ENCODE measurements at regions not wholly inside any gene's neighbourhood (a gene's known extent, or its start where the extent isn't known, plus 50 kb on each side); places are given as distances from the start of the nearest gene placed in this dataset.
A peak's percentile ranks its signal among the peaks of the same experiment; 100 is the strongest.

DNA sequence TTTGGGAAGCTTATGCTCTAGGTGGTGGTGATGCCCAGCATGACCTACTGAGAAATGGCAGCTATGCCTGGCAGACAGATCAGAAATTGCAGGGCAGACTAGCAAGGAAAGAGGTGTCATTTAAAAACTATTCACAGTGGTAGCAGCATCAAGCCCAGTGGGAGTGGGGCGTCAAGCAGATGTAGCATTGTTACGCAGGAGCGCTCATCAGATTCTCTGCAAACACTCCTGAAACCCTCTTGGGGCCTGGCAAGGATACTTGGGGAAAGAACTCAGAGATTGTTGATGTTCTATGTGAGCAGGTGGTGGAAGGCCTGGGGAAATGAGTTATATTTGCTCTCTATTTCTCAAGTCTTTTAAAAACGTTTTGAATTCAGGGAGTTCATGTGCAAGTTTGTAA lies 437.6 kb downstream of the RAPGEF2 start:
- DNase-seq (ENCODE audit: low spot score): no peak
- POLR2A ChIA-PET (ENCODE audit: low non-redundant PET): no interaction called here
- no TSS peak for BruUV-seq (replicated peaks)

DNA sequence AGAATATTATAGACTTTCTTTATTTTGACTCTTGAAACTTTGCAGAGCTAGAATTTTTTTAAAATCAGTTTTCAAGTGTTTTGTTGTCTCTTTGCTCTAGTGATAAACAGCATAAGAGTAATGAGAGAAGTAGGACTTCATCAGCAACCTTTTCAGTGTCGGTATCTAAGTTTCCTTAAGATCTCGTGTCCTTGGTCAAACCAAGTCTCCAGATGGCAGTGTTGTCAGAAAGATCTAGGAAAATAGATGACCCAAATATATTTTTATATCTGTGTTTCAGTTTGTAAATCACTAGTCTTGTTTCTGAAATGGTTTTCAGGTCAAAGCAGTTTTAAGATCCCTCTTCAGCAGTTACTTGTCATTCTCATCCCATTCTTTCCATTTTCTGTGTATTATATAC lies 438.3 kb downstream of the RAPGEF2 start:
- Histone ChIP-seq H3K4me3 (ENCODE audit: low read depth, low read length, poor library complexity, severe bottlenecking) (no peak overlapping the region), H3K27ac (ENCODE audit: low read depth, low read length, poor library complexity, severe bottlenecking) (no peak overlapping the region), H3K36me3 (ENCODE audit: insufficient read depth, low read length, poor library complexity, severe bottlenecking) (no peaks in the 10 kb centered on the region), H3K9me3 (ENCODE audit: low read depth, low read length, poor library complexity, severe bottlenecking) (peaks cover 8% of the 10 kb centered on the region), H3K4me1 (ENCODE audit: insufficient read depth, low read length, poor library complexity, severe bottlenecking) (no peaks in the 10 kb centered on the region), H3K27me3 (replicated peaks; ENCODE audit: insufficient read depth, low read depth, low read length, poor library complexity) (no peaks in the 10 kb centered on the region)
- CTCF ChIA-PET: no interaction called here
- POLR2A ChIA-PET (ENCODE audit: low non-redundant PET): no interaction called here
- DNase-seq (ENCODE audit: low spot score): no peak
- TF ChIP-seq, protein P1, sequence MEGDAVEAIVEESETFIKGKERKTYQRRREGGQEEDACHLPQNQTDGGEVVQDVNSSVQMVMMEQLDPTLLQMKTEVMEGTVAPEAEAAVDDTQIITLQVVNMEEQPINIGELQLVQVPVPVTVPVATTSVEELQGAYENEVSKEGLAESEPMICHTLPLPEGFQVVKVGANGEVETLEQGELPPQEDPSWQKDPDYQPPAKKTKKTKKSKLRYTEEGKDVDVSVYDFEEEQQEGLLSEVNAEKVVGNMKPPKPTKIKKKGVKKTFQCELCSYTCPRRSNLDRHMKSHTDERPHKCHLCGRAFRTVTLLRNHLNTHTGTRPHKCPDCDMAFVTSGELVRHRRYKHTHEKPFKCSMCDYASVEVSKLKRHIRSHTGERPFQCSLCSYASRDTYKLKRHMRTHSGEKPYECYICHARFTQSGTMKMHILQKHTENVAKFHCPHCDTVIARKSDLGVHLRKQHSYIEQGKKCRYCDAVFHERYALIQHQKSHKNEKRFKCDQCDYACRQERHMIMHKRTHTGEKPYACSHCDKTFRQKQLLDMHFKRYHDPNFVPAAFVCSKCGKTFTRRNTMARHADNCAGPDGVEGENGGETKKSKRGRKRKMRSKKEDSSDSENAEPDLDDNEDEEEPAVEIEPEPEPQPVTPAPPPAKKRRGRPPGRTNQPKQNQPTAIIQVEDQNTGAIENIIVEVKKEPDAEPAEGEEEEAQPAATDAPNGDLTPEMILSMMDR (conservative IDR thresholded peaks at IDR 0.05; ENCODE audit: low read depth, low read length): peak; percentile 22; the same call in 1 of the 2 replicates
- TF ChIP-seq EZH2 (IDR thresholded peaks at IDR 0.05; ENCODE audit: borderline replicate concordance, low read depth, low read length, poor library complexity, severe bottlenecking): no peak
- intact Hi-C loops (cut with micrococcal nuclease; ENCODE audit: unreplicated experiment): no loop called here
- BruUV-seq (replicated peaks): no TSS peak

More for the DNA sequence above, 437.6 kb downstream of the RAPGEF2 start:
- no peak for TF ChIP-seq EZH2 (IDR thresholded peaks at IDR 0.05; ENCODE audit: borderline replicate concordance, low read depth, low read length, poor library complexity, severe bottlenecking)
- TF ChIP-seq, protein P1 (conservative IDR thresholded peaks at IDR 0.05; ENCODE audit: low read depth, low read length): no peak
- CTCF ChIA-PET: no interaction called here
- H3K4me3 ChIP-seq (ENCODE audit: low read depth, low read length, poor library complexity, severe bottlenecking): no peak overlapping the region
- H3K36me3 ChIP-seq (ENCODE audit: insufficient read depth, low read length, poor library complexity, severe bottlenecking): no peaks in the 10 kb centered on the region
- intact Hi-C loops (cut with micrococcal nuclease; ENCODE audit: unreplicated experiment): no loop called here
- H3K4me1 ChIP-seq (ENCODE audit: insufficient read depth, low read length, poor library complexity, severe bottlenecking): no peaks in the 10 kb centered on the region
- peaks cover 14% of the 10 kb centered on the region for H3K9me3 ChIP-seq (ENCODE audit: low read depth, low read length, poor library complexity, severe bottlenecking)
- no peaks in the 10 kb centered on the region for H3K27me3 ChIP-seq (replicated peaks; ENCODE audit: insufficient read depth, low read depth, low read length, poor library complexity)
- H3K27ac ChIP-seq (ENCODE audit: low read depth, low read length, poor library complexity, severe bottlenecking): no peak overlapping the region

DNA sequence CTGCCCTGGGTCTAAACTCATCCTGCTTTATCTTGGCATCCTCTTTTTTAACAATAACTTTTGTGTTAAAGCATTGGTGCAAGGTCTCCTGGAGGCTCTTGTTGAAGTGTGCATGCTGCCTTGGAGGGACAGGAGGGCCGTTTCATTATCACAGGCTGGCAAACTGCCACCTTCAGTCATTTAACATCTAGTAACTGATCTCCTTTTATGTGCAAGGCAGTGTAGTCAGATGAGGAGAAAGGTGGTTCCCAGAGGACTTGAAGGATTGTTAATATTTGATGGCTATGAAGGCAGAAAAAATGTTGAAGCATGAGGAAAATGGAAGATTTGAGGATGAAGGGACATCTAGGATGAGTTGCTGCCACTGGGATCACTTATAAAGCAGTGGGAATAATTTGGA lies 439.4 kb downstream of the RAPGEF2 start:
- Histone ChIP-seq H3K27ac (ENCODE audit: low read depth, low read length, poor library complexity, severe bottlenecking) (no peak overlapping the region), H3K4me1 (ENCODE audit: insufficient read depth, low read length, poor library complexity, severe bottlenecking) (no peaks in the 10 kb centered on the region), H3K27me3 (replicated peaks; ENCODE audit: insufficient read depth, low read depth, low read length, poor library complexity) (no peaks in the 10 kb centered on the region), H3K9me3 (ENCODE audit: low read depth, low read length, poor library complexity, severe bottlenecking) (no peaks in the 10 kb centered on the region), H3K4me3 (ENCODE audit: low read depth, low read length, poor library complexity, severe bottlenecking) (no peak overlapping the region), H3K36me3 (ENCODE audit: insufficient read depth, low read length, poor library complexity, severe bottlenecking) (no peaks in the 10 kb centered on the region)
- intact Hi-C loops (cut with micrococcal nuclease; ENCODE audit: unreplicated experiment): no loop called here
- DNase-seq (ENCODE audit: low spot score): no peak
- ChIA-PET POLR2A (ENCODE audit: low non-redundant PET) (interaction anchor here (0.6 to 0.7 kb wide), 2 partner anchors 245 to 1258 kb away, joined by 3 to 4 read pairs; no protein-coding TSS in a partner anchor), CTCF (no interaction called here)
- BruUV-seq (replicated peaks): no TSS peak
- TF ChIP-seq EZH2 (IDR thresholded peaks at IDR 0.05; ENCODE audit: borderline replicate concordance, low read depth, low read length, poor library complexity, severe bottlenecking): no peak
- TF ChIP-seq, protein P1 (conservative IDR thresholded peaks at IDR 0.05; ENCODE audit: low read depth, low read length): no peak

Data from A673 (cell line).